IMR-90 (cell line): ENCODE measurements at regions not wholly inside any gene's neighbourhood (a gene's known extent, or its start where the extent isn't known, plus 50 kb on each side); places are given as distances from the start of the nearest gene placed in this dataset.
A peak's percentile ranks its signal among the peaks of the same experiment; 100 is the strongest.

ENCODE experiments used
- ATAC-seq: fragments of 200-7000 bp; cut with Tn5 transposase; 2 replicates; pipeline ENCODE4 v1.9.1; 2020; ENCODE audit warnings: low read depth, mild to moderate bottlenecking, moderate library complexity
- BruUV-seq: library from RNA; stranded (reverse); fragments of 400-500 nt; replicated peaks from 2 replicates; lab custom pipeline; 2021; lab: Mats Ljungman, UMichigan
- CTCF ChIA-PET: fragments of 300-600 bp; formaldehyde crosslinking; extraction: SDS; loops from one replicate; lab custom pipeline; 2021; ENCODE audit warnings: antibody characterized with exemption; lab: Yijun Ruan, JAX
- POLR2A ChIA-PET: fragments of 300-600 bp; sonication (Branson Sonifier 250); formaldehyde crosslinking; loops from one replicate; lab custom pipeline; 2022; ENCODE audit warnings: antibody characterized with exemption; ENCODE audit not compliant: unreplicated experiment; lab: Charles Lee
- DNase-seq: peaks from one replicate; pipeline ENCODE4 v3.0.0; 2013
- H2AFZ ChIP-seq: replicated peaks from 2 replicates; pipeline ENCODE3; 2013; ENCODE audit warnings: low read length, mild to moderate bottlenecking; ENCODE audit not compliant: poor library complexity
- H2AK5ac ChIP-seq: 2 replicates; pipeline ENCODE4 v1.6.1; 2013; ENCODE audit warnings: low read depth, low read length, inconsistent platforms
- H2AK9ac ChIP-seq: replicated peaks from 2 replicates; pipeline ENCODE3; 2013; ENCODE audit warnings: mild to moderate bottlenecking, low read depth, low read length, moderate library complexity; ENCODE audit not compliant: poor library complexity
- H2BK120ac ChIP-seq: 2 replicates; pipeline ENCODE4 v1.6.1; 2013; ENCODE audit warnings: low read depth, low read length, inconsistent platforms
- H2BK15ac ChIP-seq: 3 replicates; pipeline ENCODE4 v1.6.1; 2013; ENCODE audit warnings: low read depth, low read length, inconsistent platforms
- H2BK20ac ChIP-seq: 2 replicates; pipeline ENCODE4 v1.6.1; 2013; ENCODE audit warnings: low read depth, mild to moderate bottlenecking, inconsistent platforms, low read length, moderate library complexity
- H2BK5ac ChIP-seq: 2 replicates; pipeline ENCODE4 v1.6.1; 2013; ENCODE audit warnings: mild to moderate bottlenecking, low read depth, low read length, inconsistent platforms; ENCODE audit not compliant: poor library complexity, severe bottlenecking
- H3K14ac ChIP-seq: replicated peaks from 2 replicates; pipeline ENCODE4 v1.6.1; 2013; ENCODE audit warnings: low read depth, low read length, inconsistent platforms
- H3K18ac ChIP-seq: 2 replicates; pipeline ENCODE4 v1.6.1; 2013; ENCODE audit warnings: low read depth, low read length, control low read depth
- H3K23ac ChIP-seq: 2 replicates; pipeline ENCODE4 v1.6.1; 2013; ENCODE audit warnings: low read depth, low read length, inconsistent platforms
- H3K27ac ChIP-seq: 2 replicates; pipeline ENCODE4 v1.5.1; 2013; ENCODE audit warnings: mild to moderate bottlenecking, control low read depth, low read length; ENCODE audit not compliant: insufficient read depth
- H3K27me3 ChIP-seq: 2 replicates; pipeline ENCODE4 v1.6.1; 2013; ENCODE audit warnings: low read length; ENCODE audit not compliant: control insufficient read depth, insufficient read depth
- H3K36me3 ChIP-seq: 2 replicates; pipeline ENCODE4 v1.6.1; 2013; ENCODE audit warnings: low read length, mixed read lengths; ENCODE audit not compliant: control insufficient read depth, insufficient read depth
- H3K4ac ChIP-seq: 2 replicates; pipeline ENCODE4 v1.6.1; 2013; ENCODE audit warnings: low read depth, low read length, inconsistent platforms
- H3K4me1 ChIP-seq: 2 replicates; pipeline ENCODE4 v1.6.1; 2013; ENCODE audit warnings: low read length, mixed read lengths; ENCODE audit not compliant: control insufficient read depth, insufficient read depth
- H3K4me2 ChIP-seq: 2 replicates; pipeline ENCODE4 v1.6.1; 2013; ENCODE audit warnings: low read depth, mild to moderate bottlenecking, control low read depth, low read length, moderate library complexity
- H3K4me3 ChIP-seq: 2 replicates; pipeline ENCODE4 v1.5.1; 2013; ENCODE audit warnings: low read depth, mild to moderate bottlenecking, control low read depth, low read length, moderate library complexity; ENCODE audit not compliant: insufficient read depth
- H3K56ac ChIP-seq: 2 replicates; pipeline ENCODE4 v1.6.1; 2013; ENCODE audit warnings: low read length, inconsistent platforms; ENCODE audit not compliant: insufficient read depth; ENCODE audit errors: extremely low read depth
- H3K79me1 ChIP-seq, 2 experiments: 2 replicates each; pipeline ENCODE4 v1.6.1; 2013; ENCODE audit warnings: low read length in 2 of 2, inconsistent platforms in 1 of 2, low read depth in 1 of 2
- H3K9ac ChIP-seq: 2 replicates; pipeline ENCODE4 v1.6.1; 2013; ENCODE audit warnings: low read depth, low read length, control low read depth
- H3K9me1 ChIP-seq: 2 replicates; pipeline ENCODE4 v1.6.1; 2013; ENCODE audit warnings: low read length, inconsistent platforms; ENCODE audit not compliant: insufficient read depth
- H3K9me3 ChIP-seq: 2 replicates; pipeline ENCODE4 v1.6.1; 2013; ENCODE audit warnings: low read length; ENCODE audit not compliant: control insufficient read depth, insufficient read depth
- H4K20me1 ChIP-seq: 2 replicates; pipeline ENCODE4 v1.6.1; 2013; ENCODE audit warnings: low read length, inconsistent platforms; ENCODE audit not compliant: insufficient read depth
- H4K5ac ChIP-seq: 2 replicates; pipeline ENCODE4 v1.6.1; 2013; ENCODE audit warnings: mild to moderate bottlenecking, low read depth, low read length, control low read depth
- H4K8ac ChIP-seq, 2 experiments: 2 replicates each; pipeline ENCODE4 v1.6.1; 2013; ENCODE audit warnings: low read depth in 2 of 2, low read length in 2 of 2, control low read depth in 1 of 2, inconsistent platforms in 1 of 2
- H4K91ac ChIP-seq: 2 replicates; pipeline ENCODE4 v1.6.1; 2013; ENCODE audit warnings: low read depth, low read length, inconsistent platforms; ENCODE audit not compliant: insufficient read depth
- CHD1 ChIP-seq: IDR thresholded peaks from 2 replicates; pipeline ENCODE4 v1.6.1; 2012; ENCODE audit warnings: low read depth, low read length, improper control_type of control experiment
- WGBS, 2 experiments: methylation state at CpG; one replicate each; pipeline versions ENCODE4 v1.1.5 to v1.1.7; 2013; ENCODE audit warnings: missing lambda C conversion rate in 2 of 2; ENCODE audit not compliant: insufficient read length in 1 of 2; ENCODE audit errors: extremely low coverage in 2 of 2; 5-methylcytosine and 5-hydroxymethylcytosine counted together
- dilution Hi-C: fragments of 300-500 bp; cut with HindIII; formaldehyde crosslinking; loops from one replicate; pipeline ENCODE4 v1.14.3; 2018; ENCODE audit warnings: low sequenced_read_pairs; ENCODE audit not compliant: unreplicated experiment
- in situ Hi-C: fragments of 300-500 bp; cut with MboI; formaldehyde crosslinking; loops from 3 replicates; pipeline ENCODE4 v1.14.3; 2019; ENCODE audit warnings: low sequenced_read_pairs, inconsistent platforms, mixed read lengths
- intact Hi-C: fragments of 100-400 bp; cut with micrococcal nuclease; formaldehyde crosslinking; loops from 2 replicates; pipeline ENCODE4 v1.10.0; 2022

DNA sequence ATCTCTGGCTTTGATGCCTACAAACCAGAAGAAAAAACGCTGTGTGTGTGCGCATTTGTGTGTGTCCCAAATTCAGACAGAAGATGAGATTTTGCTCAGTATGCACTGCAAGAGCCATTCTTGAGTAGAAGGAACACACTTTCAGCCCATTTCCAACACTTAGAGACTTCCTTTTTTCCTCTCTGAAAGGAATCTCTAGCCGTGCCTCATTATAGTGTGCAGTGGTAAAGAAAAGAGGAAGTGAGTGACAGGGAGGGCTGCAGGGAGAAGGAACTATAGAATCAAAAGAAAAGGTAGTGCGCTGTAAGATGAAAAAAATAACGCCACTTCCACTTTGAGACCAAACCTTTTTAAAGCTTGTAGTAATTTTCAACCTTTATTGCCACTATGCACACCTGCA, 1400.9 kb upstream of the FLRT2 start:
- Histone ChIP-seq H3K9me3 (no peaks in the 10 kb centered on the region), H3K23ac (no peak overlapping the region), H2BK15ac (no peak overlapping the region), H2BK5ac (no peak overlapping the region), H3K79me1 (no peaks in the 10 kb centered on the region), H3K14ac (0 out of 2 replicates have a peak overlapping the region, but pooled peaks have one; percentile 19), H3K56ac (no peak overlapping the region), H2BK120ac (no peak overlapping the region), H2AK5ac (no peak overlapping the region), H3K27me3 (no peaks in the 10 kb centered on the region), H3K4ac (no peak overlapping the region), H4K91ac (no peak overlapping the region), H3K4me1 (0 out of 2 replicates have a peak, but pooled peaks cover 1% of the 10 kb centered on the region), H4K5ac (no peak overlapping the region), H3K18ac (no peak overlapping the region; the same call in 1 of the 2 replicates), H3K4me2 (no peak overlapping the region), H3K36me3 (no peaks in the 10 kb centered on the region), H2BK20ac (no peak overlapping the region), H3K9ac (no peak overlapping the region), H2AK9ac (no peak overlapping the region), H3K27ac (no peak overlapping the region), H4K20me1 (no peaks in the 10 kb centered on the region), H3K9me1 (no peaks in the 10 kb centered on the region), H3K4me3 (no peak overlapping the region), H4K8ac (no peak overlapping the region), H2AFZ (no peak overlapping the region)
- no CpG with 5 or more reads among the region's 5 CpGs for WGBS, 2 experiments
- CTCF ChIA-PET: interaction anchor here (0.5 to 1.3 kb wide), 6 partner anchors 11 to 1400 kb away, joined by 3 to 4 read pairs (median 3); no protein-coding TSS in a partner anchor
- intact Hi-C loops: loop anchor here (5.0 kb wide), 1 partner anchor 1398 kb away; no protein-coding TSS in a partner anchor
- POLR2A ChIA-PET: no interaction called here
- dilution Hi-C loops: no loop called here
- ATAC-seq (no peak), DNase-seq (no peak)
- TF ChIP-seq CHD1: no peak
- in situ Hi-C loops: no loop called here
- no TSS peak for BruUV-seq
